ENCODE measurements at regions not wholly inside any gene's neighbourhood (a gene's known extent, or its start where the extent isn't known, plus 50 kb on each side); places are given as distances from the start of the nearest gene placed in this dataset.

DNA sequence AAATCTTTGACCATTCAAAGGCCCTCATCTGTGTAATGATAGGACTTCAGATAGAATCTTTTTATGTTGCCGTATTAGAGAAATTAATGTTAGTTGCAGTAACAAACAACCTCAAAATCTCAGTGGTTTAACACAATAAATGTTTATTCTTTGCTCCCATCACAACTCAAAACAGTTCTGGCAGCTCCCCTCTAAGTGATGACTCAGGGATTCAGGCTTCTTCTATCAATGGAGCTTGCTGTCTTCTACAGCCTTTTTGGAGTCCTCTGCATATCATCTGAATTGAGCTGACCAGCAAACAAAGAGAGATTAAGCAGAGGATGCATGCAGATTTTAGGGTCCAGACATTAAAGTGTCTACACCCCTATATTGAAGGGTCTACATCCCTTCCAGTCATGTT is 59.1 kb upstream of the RAB3GAP2 start:
- H3K27me3 ChIP-seq, result no peaks in the 10 kb centered on the region
- intact Hi-C loops (cut with DNase I), result no loop called here
- no peaks in the 10 kb centered on the region for H3K9me3 ChIP-seq
- TF ChIP-seq, protein P1, sequence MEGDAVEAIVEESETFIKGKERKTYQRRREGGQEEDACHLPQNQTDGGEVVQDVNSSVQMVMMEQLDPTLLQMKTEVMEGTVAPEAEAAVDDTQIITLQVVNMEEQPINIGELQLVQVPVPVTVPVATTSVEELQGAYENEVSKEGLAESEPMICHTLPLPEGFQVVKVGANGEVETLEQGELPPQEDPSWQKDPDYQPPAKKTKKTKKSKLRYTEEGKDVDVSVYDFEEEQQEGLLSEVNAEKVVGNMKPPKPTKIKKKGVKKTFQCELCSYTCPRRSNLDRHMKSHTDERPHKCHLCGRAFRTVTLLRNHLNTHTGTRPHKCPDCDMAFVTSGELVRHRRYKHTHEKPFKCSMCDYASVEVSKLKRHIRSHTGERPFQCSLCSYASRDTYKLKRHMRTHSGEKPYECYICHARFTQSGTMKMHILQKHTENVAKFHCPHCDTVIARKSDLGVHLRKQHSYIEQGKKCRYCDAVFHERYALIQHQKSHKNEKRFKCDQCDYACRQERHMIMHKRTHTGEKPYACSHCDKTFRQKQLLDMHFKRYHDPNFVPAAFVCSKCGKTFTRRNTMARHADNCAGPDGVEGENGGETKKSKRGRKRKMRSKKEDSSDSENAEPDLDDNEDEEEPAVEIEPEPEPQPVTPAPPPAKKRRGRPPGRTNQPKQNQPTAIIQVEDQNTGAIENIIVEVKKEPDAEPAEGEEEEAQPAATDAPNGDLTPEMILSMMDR (IDR thresholded peaks at IDR 0.05), result no peak
- no peak for TF ChIP-seq POLR2A (IDR thresholded peaks at IDR 0.05)
- DNase-seq, result no peak
- no peaks in the 10 kb centered on the region for H3K36me3 ChIP-seq
- H3K27ac ChIP-seq, result no peak overlapping the region
- H3K4me1 ChIP-seq, result peaks cover 4 to 48% (median 5%) of the 10 kb centered on the region in 3 donors
- WGBS, 2 donors, result 88 to 91% methylated on average over 1 of the region's 1 CpG
- no peak overlapping the region for H3K4me3 ChIP-seq

DNA sequence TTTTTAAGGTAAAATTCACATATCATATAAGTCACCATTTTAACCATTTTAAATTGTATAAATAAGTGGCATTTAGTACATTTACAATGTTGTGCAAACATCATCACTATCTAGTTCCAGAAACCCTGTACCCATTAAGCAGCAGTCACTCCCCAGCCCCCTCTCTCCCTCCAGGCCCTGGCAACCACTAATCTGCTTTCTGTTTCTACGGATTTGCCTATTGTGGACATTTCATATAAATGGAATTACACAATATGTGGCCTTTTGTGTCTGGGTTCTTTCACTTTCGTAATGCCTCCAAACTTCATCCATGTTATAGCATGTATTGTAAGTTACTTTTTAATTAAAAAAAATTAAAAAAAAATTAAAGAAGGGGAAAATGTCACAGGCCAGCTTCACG is 58.0 kb upstream of the RAB3GAP2 start:
- Histone ChIP-seq H3K4me1 (peaks cover 4 to 47% (median 10%) of the 10 kb centered on the region in 3 donors), H3K36me3 (no peaks in the 10 kb centered on the region), H3K9me3 (no peaks in the 10 kb centered on the region), H3K4me3 (no peak overlapping the region), H3K27ac (peak overlapping the region in 2 of 4 donors; percentile 47 to 59), H3K27me3 (no peaks in the 10 kb centered on the region)
- intact Hi-C loops (cut with DNase I), result no loop called here
- no peak for DNase-seq
- no peak for TF ChIP-seq POLR2A (IDR thresholded peaks at IDR 0.05)
- TF ChIP-seq, protein P1 (IDR thresholded peaks at IDR 0.05), result no peak
- WGBS, 2 donors, result 28 to 42% methylated on average over 3 of the region's 3 CpGs

DNA sequence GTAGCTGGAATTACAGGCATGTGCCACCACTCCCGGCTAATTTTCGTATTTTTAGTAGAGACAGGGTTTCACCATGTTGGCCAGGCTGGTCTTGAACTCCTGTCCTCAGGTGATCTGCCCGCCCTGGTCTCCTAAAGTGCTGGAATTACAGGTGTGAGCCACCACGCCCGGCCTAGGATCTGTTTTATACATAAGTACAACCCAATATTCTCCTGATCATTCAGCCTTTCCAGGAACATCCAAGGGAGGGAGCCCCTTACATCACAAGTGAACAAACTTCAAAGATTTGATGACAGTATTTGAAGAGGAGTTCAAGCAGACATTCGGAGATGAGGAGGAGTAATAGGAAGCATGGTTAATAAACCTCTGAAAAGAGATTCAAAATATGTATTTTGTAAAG is 54.9 kb upstream of the RAB3GAP2 start:
- Histone ChIP-seq H3K9me3 (no peaks in the 10 kb centered on the region), H3K4me1 (peaks cover 4 to 47% (median 10%) of the 10 kb centered on the region in 3 donors), H3K27me3 (no peaks in the 10 kb centered on the region), H3K36me3 (no peaks in the 10 kb centered on the region), H3K27ac (peak overlapping the region in 3 of 4 donors; percentile 22 to 57 (median 47)), H3K4me3 (no peak overlapping the region)
- WGBS, 2 donors, result 80 to 85% methylated on average over 6 of the region's 6 CpGs
- TF ChIP-seq, protein P1 (IDR thresholded peaks at IDR 0.05), result no peak
- no peak for TF ChIP-seq POLR2A (IDR thresholded peaks at IDR 0.05)
- intact Hi-C loops (cut with DNase I), result no loop called here
- DNase-seq, result no peak

DNA sequence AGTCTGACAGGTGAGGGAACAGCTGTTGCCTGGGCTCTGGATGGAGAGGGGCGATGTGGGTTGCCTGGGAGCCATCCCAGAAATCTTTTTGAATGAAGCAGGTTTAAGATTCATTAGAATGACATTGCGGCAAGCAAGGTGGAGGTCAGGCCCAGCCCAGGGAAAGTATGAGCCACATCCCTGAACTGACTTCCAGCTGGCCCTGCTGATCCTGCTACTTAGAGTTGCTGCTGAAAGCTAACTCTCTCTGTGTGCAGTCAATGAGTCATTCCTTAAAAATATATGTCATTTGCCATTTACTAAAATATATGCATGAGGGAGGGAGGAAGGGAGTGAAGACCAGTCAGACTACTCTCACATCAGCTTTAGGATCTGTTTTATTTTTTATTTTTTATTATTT is 54.3 kb upstream of the RAB3GAP2 start:
- Histone ChIP-seq H3K27ac (peak overlapping the region in 3 of 4 donors; percentile 28 to 65 (median 47)), H3K4me3 (no peak overlapping the region), H3K27me3 (no peaks in the 10 kb centered on the region), H3K36me3 (no peaks in the 10 kb centered on the region), H3K9me3 (no peaks in the 10 kb centered on the region), H3K4me1 (peaks cover 4 to 47% (median 10%) of the 10 kb centered on the region in 3 donors)
- intact Hi-C loops (cut with DNase I), result no loop called here
- TF ChIP-seq, protein P1 (IDR thresholded peaks at IDR 0.05), result no peak
- no peak for TF ChIP-seq POLR2A (IDR thresholded peaks at IDR 0.05)
- DNase-seq, result no peak
- 58 to 64% methylated on average over 2 of the region's 2 CpGs for WGBS, 2 donors

DNA sequence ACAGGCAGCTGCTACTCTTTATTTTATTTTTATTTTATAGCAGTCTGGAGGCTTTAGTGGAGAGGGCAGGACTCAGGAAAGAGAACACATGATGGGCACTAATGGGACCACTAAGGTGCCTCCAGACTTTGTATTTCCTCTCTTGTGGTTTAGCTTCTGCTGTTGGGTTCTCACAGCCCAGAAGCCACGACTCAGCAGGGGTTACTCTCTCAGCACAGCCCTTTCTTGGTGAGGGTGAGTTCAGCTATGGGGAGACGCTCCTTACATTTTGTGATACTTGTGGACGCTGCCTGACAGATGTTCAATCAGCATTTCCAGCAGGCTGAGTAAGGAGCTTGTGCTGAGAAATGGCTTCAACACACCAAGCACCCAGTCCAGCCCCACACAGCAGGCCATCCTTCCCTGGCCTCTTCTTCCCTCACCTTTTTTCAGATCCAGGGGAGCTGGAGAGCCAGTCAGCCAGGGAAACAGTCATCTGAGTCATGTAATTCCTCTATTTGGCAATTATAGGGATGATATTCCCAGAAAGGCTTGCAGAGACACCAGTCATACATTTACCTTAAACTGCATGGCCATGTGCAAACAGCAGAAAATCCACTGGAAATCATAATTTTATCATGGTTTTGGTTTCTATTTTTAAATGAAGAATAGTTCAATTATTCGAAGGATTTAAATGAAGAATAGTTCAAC is 53.2 kb upstream of the RAB3GAP2 start:
- WGBS, 2 donors, result 81 to 87% methylated on average over 2 to 4 of the region's 4 CpGs
- DNase-seq, result no peak
- H3K9me3 ChIP-seq, result no peaks in the 10 kb centered on the region
- peaks cover 1 to 37% (median 6%) of the 10 kb centered on the region in 3 donors for H3K4me1 ChIP-seq
- no peaks in the 10 kb centered on the region for H3K36me3 ChIP-seq
- H3K4me3 ChIP-seq, result no peak overlapping the region
- TF ChIP-seq POLR2A (IDR thresholded peaks at IDR 0.05), result no peak
- TF ChIP-seq, protein P1 (IDR thresholded peaks at IDR 0.05), result no peak
- H3K27ac ChIP-seq, result no peak overlapping the region
- H3K27me3 ChIP-seq, result no peaks in the 10 kb centered on the region
- intact Hi-C loops (cut with DNase I), result no loop called here

All from esophagus squamous epithelium (tissue), 5 donors.